ENCODE measurements at regions not wholly inside any gene's neighbourhood (a gene's known extent, or its start where the extent isn't known, plus 50 kb on each side); places are given as distances from the start of the nearest gene placed in this dataset.

GRCh38 chr4:126262665-126263064 is 947.9 kb downstream of the FAT4 start:
- DNase-seq: no peak

- DNase-seq: no peak
Observed at GRCh38 chr4:126264839-126265238, 950.1 kb downstream of the FAT4 start.

GRCh38 chr4:126265888-126266287 is 951.1 kb downstream of the FAT4 start:
- DNase-seq: no peak

GRCh38 chr4:126267689-126268088 is 952.9 kb downstream of the FAT4 start:
- no peak for DNase-seq

GRCh38 chr4:126268106-126268505 is 953.4 kb downstream of the FAT4 start:
- DNase-seq: no peak

GRCh38 chr4:126269106-126269505 is 954.4 kb downstream of the FAT4 start:
- no peak for DNase-seq

- DNase-seq: no peak
Observed at GRCh38 chr4:126271292-126271691, 956.5 kb downstream of the FAT4 start.

- no peak for DNase-seq
Observed at GRCh38 chr4:126273746-126274145, 959.0 kb downstream of the FAT4 start.

- DNase-seq: no peak
Observed at GRCh38 chr4:126291886-126292285, 977.1 kb downstream of the FAT4 start.

GRCh38 chr4:126298271-126298670 is 983.5 kb downstream of the FAT4 start:
- no peak for DNase-seq

GRCh38 chr4:126306152-126306869 is 991.6 kb downstream of the FAT4 start:
- DNase-seq: no peak

- no peak for DNase-seq
Observed at GRCh38 chr4:126318376-126318775, 1003.6 kb downstream of the FAT4 start.

- no peak for DNase-seq
Observed at GRCh38 chr4:126328914-126329313, 1014.2 kb downstream of the FAT4 start.

- no peak for DNase-seq
Observed at GRCh38 chr4:126338548-126338947, 1023.8 kb downstream of the FAT4 start.

GRCh38 chr4:126341927-126342326 is 1027.2 kb downstream of the FAT4 start:
- no peak for DNase-seq

GRCh38 chr4:126344472-126344871 is 1029.7 kb downstream of the FAT4 start:
- no peak for DNase-seq

- DNase-seq: no peak
Observed at GRCh38 chr4:126346654-126347053, 1031.9 kb downstream of the FAT4 start.

- DNase-seq: no peak
Observed at GRCh38 chr4:126354784-126355183, 1040.0 kb downstream of the FAT4 start.

- DNase-seq: no peak
Observed at GRCh38 chr4:126358041-126358440, 1043.3 kb downstream of the FAT4 start.

GRCh38 chr4:126361287-126361686 is 1046.5 kb downstream of the FAT4 start:
- DNase-seq: no peak

- DNase-seq: no peak
Observed at GRCh38 chr4:126364311-126364911, 1049.7 kb downstream of the FAT4 start.

- no peak for DNase-seq
Observed at GRCh38 chr4:126369076-126369475, 1054.3 kb downstream of the FAT4 start.

GRCh38 chr4:126372634-126373033 is 1057.9 kb downstream of the FAT4 start:
- DNase-seq: no peak

- no peak for DNase-seq
Observed at GRCh38 chr4:126375462-126376054, 1060.8 kb downstream of the FAT4 start.
